Nephron (organoid): ENCODE measurements at regions not wholly inside any gene's neighbourhood (a gene's known extent, or its start where the extent isn't known, plus 50 kb on each side); places are given as distances from the start of the nearest gene placed in this dataset.

Source experiments
- H3K27ac Mint-ChIP-seq, 3 experiments: 2 replicates each; pipeline ENCODE4 v1.8.0; 2020; ENCODE audit warnings: mixed read lengths in 3 of 3, mild to moderate bottlenecking in 2 of 3, moderate library complexity in 1 of 3
- H3K27me3 Mint-ChIP-seq: 2 replicates; pipeline ENCODE4 v1.8.0; 2021; ENCODE audit warnings: low read depth, mild to moderate bottlenecking, moderate library complexity, mixed read lengths
- H3K36me3 Mint-ChIP-seq: 2 replicates; pipeline ENCODE4 v1.8.0; 2020; ENCODE audit warnings: low read depth, mixed read lengths
- H3K4me1 Mint-ChIP-seq: 2 replicates; pipeline ENCODE4 v1.8.0; 2020; ENCODE audit warnings: mixed read lengths
- H3K4me3 Mint-ChIP-seq, 3 experiments: 2 replicates each; pipeline ENCODE4 v1.8.0; 2020; ENCODE audit warnings: mild to moderate bottlenecking in 3 of 3, mixed read lengths in 3 of 3, moderate library complexity in 2 of 3
- H3K9me3 Mint-ChIP-seq: 2 replicates; pipeline ENCODE4 v1.8.0; 2020; ENCODE audit warnings: mixed read lengths
- TF ChIP-seq, protein P1 (sequence below), 3 experiments: fragments of 200-600 bp; sonication (generic); IDR thresholded peaks; one replicate each; pipeline ENCODE4 v1.5.0; 2021; ENCODE audit warnings: antibody characterized with exemption in 3 of 3; ENCODE audit not compliant: unreplicated experiment in 3 of 3

DNA sequence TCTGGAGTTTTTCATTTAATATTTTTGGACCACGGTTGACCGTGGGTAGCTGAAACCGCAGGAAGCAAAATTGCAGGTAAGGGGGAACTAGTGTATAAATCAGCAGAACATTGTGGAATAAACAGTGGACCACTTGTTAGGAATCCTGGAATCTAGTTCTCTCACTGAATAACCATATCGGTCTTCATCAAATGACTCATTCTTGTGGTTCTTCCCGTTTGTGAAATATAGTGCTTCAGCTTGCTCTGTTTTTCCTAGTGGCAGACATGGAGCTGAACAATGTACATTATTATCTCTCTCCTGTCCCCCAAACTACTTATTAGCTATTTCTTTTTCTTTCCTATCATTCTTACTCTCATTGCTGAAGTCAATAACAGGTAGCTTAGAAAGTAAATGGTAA lies 61.9 kb downstream of the HSPA13 start:
- peak overlapping the region in 2 of 3 experiments; percentile 9 to 56 for H3K27ac Mint-ChIP-seq
- H3K4me1 Mint-ChIP-seq, result peaks cover 5% of the 10 kb centered on the region
- TF ChIP-seq, protein P1, sequence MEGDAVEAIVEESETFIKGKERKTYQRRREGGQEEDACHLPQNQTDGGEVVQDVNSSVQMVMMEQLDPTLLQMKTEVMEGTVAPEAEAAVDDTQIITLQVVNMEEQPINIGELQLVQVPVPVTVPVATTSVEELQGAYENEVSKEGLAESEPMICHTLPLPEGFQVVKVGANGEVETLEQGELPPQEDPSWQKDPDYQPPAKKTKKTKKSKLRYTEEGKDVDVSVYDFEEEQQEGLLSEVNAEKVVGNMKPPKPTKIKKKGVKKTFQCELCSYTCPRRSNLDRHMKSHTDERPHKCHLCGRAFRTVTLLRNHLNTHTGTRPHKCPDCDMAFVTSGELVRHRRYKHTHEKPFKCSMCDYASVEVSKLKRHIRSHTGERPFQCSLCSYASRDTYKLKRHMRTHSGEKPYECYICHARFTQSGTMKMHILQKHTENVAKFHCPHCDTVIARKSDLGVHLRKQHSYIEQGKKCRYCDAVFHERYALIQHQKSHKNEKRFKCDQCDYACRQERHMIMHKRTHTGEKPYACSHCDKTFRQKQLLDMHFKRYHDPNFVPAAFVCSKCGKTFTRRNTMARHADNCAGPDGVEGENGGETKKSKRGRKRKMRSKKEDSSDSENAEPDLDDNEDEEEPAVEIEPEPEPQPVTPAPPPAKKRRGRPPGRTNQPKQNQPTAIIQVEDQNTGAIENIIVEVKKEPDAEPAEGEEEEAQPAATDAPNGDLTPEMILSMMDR (IDR thresholded peaks at IDR 0.05; ENCODE audit: unreplicated experiment in 3 of 3), result no peak

GRCh38 chr21:14319805-14320204 lies 63.1 kb downstream of the HSPA13 start:
- no peaks in the 10 kb centered on the region for H3K27me3 Mint-ChIP-seq
- H3K27ac Mint-ChIP-seq, result no peak overlapping the region
- no peaks in the 10 kb centered on the region for H3K36me3 Mint-ChIP-seq
- peaks cover 2% of the 10 kb centered on the region for H3K9me3 Mint-ChIP-seq
- TF ChIP-seq, protein P1 (IDR thresholded peaks at IDR 0.05; ENCODE audit: unreplicated experiment in 3 of 3), result no peak
- H3K4me1 Mint-ChIP-seq, result peaks cover 5% of the 10 kb centered on the region
- H3K4me3 Mint-ChIP-seq, result no peak overlapping the region

More for the DNA sequence above, 61.9 kb downstream of the HSPA13 start:
- Mint-ChIP-seq H3K4me3 (no peak overlapping the region), H3K27me3 (peaks cover 4% of the 10 kb centered on the region), H3K36me3 (no peaks in the 10 kb centered on the region), H3K9me3 (peaks cover 2% of the 10 kb centered on the region)

- peak overlapping the region in 1 of 3 experiments; percentile 52 for H3K27ac Mint-ChIP-seq
- H3K4me1 Mint-ChIP-seq, result peaks cover 6% of the 10 kb centered on the region
- no peaks in the 10 kb centered on the region for H3K27me3 Mint-ChIP-seq
- no peaks in the 10 kb centered on the region for H3K36me3 Mint-ChIP-seq
- TF ChIP-seq, protein P1 (IDR thresholded peaks at IDR 0.05; ENCODE audit: unreplicated experiment in 3 of 3), result no peak
- H3K9me3 Mint-ChIP-seq, result peaks cover 2% of the 10 kb centered on the region
- H3K4me3 Mint-ChIP-seq, result no peak overlapping the region
Observed at GRCh38 chr21:14318578-14318977, 64.4 kb downstream of the HSPA13 start.

GRCh38 chr21:14317507-14317906 lies 65.4 kb downstream of the HSPA13 start:
- Mint-ChIP-seq H3K27ac (no peak overlapping the region), H3K27me3 (no peaks in the 10 kb centered on the region), H3K4me3 (no peak overlapping the region), H3K36me3 (no peaks in the 10 kb centered on the region), H3K9me3 (peaks cover 2% of the 10 kb centered on the region), H3K4me1 (peaks cover 15% of the 10 kb centered on the region)
- TF ChIP-seq, protein P1 (IDR thresholded peaks at IDR 0.05; ENCODE audit: unreplicated experiment in 3 of 3), result no peak

GRCh38 chr21:14313300-14313699 lies 69.6 kb downstream of the HSPA13 start:
- no peaks in the 10 kb centered on the region for H3K9me3 Mint-ChIP-seq
- H3K4me3 Mint-ChIP-seq, result no peak overlapping the region
- peak overlapping the region in 1 of 3 experiments; percentile 87 for H3K27ac Mint-ChIP-seq
- H3K27me3 Mint-ChIP-seq, result no peaks in the 10 kb centered on the region
- H3K36me3 Mint-ChIP-seq, result no peaks in the 10 kb centered on the region
- TF ChIP-seq, protein P1 (IDR thresholded peaks at IDR 0.05; ENCODE audit: unreplicated experiment in 3 of 3), result no peak
- peaks cover 10% of the 10 kb centered on the region for H3K4me1 Mint-ChIP-seq

DNA sequence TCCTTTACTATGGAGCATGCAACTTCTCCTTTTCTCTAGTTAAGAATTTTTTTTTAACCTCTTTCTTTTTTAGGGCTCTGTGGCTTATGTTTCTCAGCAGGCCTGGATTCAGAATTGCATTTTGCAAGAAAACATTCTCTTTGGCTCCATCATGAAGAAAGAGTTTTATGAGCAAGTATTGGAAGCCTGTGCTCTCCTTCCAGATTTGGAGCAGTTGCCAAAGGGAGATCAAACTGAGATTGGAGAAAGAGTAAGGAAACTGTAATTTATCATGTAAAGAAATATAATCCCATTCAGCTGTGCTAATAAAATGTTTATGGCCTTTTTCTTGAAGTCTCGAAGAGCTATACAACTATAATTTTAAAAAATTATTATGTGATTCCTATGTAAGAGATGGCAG lies 70.1 kb downstream of the HSPA13 start:
- TF ChIP-seq, protein P1 (IDR thresholded peaks at IDR 0.05; ENCODE audit: unreplicated experiment in 3 of 3), result no peak
- peaks cover 10% of the 10 kb centered on the region for H3K4me1 Mint-ChIP-seq
- H3K27ac Mint-ChIP-seq, result peak overlapping the region in 1 of 3 experiments; percentile 87
- H3K9me3 Mint-ChIP-seq, result no peaks in the 10 kb centered on the region
- no peaks in the 10 kb centered on the region for H3K36me3 Mint-ChIP-seq
- H3K4me3 Mint-ChIP-seq, result no peak overlapping the region
- H3K27me3 Mint-ChIP-seq, result no peaks in the 10 kb centered on the region
